SIG-M5 treated with dmso at 0.1 percent for 504 hours (cell line): ENCODE measurements at regions not wholly inside any gene's neighbourhood (a gene's known extent, or its start where the extent isn't known, plus 50 kb on each side); places are given as distances from the start of the nearest gene placed in this dataset.
"Not testable (repeated sequence)": the region's sequence is repeated elsewhere in the genome, so short reads cannot be mapped to it uniquely, and the experiment has no call there.

Experiments
- DNase-seq: peaks from one replicate; lab custom pipeline; 2025; ENCODE audit not compliant: unreplicated experiment; lab: John Stamatoyannopoulos, UW

DNA sequence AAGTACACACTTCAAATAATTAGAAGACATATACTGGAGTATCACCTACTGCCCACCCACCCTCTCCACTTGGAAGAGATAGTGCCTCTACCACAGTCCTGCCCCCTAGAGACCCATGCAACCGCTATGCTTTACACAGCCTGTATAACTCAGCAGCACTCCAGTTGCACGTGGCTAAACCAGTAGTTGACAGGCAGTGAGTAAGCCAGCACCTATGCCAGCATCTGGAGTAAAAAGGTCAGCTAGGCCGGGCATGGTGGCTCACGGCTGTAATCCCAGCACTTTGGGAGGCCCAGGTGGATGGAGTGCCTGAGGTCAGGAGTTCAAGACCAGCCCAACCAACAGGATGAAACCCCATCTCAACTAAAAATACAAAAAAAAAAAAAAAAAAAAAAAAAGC, 356.4 kb downstream of the NR2F1-AS1 start:
- no peak for DNase-seq

GRCh38 chr5:93221773-93222172, 359.2 kb downstream of the NR2F1-AS1 start:
- no peak for DNase-seq

GRCh38 chr5:93220431-93220830, 360.6 kb downstream of the NR2F1-AS1 start:
- DNase-seq, result no peak

DNA sequence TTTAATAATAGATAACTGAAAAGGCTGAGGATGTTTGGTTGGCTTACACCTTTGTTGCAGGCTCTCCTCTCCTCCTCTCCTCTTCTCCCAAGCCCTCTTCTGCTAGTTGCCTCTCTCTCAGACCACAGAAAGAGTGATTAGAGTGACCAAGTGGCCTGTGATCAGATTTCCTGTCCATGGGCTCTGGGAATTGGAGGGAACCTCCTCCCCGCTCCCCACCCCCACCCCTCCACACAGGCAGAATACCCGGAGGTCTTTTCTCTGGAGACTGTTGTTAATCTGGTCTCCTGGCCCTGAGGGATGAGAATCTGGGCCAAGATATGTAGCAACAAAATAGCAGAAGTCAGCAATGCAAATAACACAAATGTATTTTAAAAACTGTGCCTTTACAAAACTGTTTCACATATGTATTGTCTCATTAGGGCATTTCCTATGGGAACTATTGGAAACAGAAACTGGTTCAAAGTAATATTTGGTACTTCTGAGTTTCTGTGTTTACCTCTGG, 361.3 kb downstream of the NR2F1-AS1 start:
- DNase-seq, result no peak

- DNase-seq, result not testable (repeated sequence)
Measured at GRCh38 chr5:93213111-93213794, 367.8 kb downstream of the NR2F1-AS1 start.

DNA sequence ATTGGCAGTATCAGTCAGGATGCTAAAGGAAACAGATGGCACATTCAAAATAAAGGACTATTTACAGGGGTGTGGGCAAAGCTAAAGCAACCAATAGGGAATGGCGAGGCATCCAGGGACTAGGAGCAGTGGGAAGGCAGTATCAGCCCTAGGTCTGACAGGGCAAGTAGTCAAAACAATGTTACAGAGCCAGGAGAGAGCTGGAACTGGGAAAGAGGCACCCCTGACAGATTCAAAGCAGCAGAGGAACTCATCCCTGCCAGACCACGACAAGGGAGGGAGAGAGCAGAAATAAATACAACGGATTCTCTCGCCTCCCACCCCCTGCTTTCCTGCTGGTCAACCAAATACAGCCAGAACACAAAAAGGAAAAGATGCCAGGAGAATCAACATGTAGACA, 371.5 kb downstream of the NR2F1-AS1 start:
- DNase-seq, result no peak

- no peak for DNase-seq
Measured at GRCh38 chr5:93208141-93208751, 372.8 kb downstream of the NR2F1-AS1 start.

DNA sequence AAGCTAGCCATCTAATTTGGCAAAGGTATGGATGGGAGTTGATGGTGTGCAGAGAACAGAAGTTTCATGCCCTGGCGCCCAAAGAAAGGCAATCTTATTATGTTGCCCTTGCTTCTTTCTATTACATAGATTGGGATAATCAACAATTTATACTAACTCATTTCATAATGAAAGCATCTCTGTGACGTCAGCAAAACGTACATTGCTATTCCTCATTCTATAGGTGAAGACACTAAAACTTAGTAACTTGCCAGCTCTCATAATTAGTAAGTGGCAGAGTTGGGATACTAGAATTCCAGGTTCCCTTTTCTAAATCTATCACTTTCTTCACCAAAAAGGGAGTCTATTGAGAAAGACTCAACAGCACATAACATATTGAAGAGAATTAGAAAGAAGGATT, 374.8 kb downstream of the NR2F1-AS1 start:
- DNase-seq, result no peak

GRCh38 chr5:93201061-93201460, 380.0 kb downstream of the NR2F1-AS1 start:
- DNase-seq, result no peak

GRCh38 chr5:93196986-93197385, 384.0 kb downstream of the NR2F1-AS1 start:
- DNase-seq, result no peak

DNA sequence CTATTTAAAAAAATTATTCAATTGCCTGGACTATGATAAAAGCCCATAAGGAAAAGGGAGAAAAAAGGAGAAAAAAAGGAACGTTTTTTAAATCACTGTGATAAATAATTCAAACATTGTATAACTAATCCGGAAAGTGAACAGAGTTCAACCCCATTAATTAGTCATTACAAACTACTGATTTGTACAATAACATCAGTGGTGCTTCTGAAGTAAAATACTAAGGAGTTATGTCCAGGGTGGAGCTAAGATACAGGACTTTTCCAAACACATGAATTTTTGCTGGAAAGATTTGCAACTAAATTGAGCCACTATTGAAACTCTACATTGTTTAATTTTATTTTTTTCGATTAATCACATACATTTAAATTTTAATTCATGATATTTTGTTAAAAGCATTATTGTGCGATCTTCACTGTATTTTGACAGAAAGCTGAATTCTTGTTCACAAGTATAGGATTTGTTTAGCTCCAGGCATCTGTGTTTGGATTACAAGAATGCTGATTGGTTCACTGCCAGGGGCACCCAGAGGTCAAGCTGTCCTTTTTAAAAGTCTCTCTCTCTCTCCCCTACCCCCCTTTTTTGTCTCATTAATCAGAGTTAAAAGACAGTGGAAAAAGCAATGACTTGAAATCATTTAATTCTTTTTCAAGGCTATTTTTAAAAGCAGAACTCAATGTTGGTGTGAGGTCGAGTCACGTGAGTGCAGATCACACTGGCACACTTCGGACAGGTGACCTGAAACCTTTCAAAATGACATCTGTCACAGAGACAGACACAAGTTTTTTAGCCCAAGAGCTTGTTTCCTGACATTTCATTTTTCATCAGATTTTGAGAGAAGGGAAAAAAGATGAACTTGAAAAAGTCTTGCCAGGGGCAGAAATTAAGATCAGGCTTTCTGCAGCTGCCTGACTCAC, 387.3 kb downstream of the NR2F1-AS1 start:
- DNase-seq, result no peak

- no peak for DNase-seq
Measured at GRCh38 chr5:93192683-93193082, 388.3 kb downstream of the NR2F1-AS1 start.

GRCh38 chr5:93192087-93192486, 388.9 kb downstream of the NR2F1-AS1 start:
- no peak for DNase-seq

- DNase-seq, result no peak
Measured at GRCh38 chr5:93191035-93191817, 389.8 kb downstream of the NR2F1-AS1 start.

GRCh38 chr5:93189707-93190120, 391.3 kb downstream of the NR2F1-AS1 start:
- DNase-seq, result no peak

DNA sequence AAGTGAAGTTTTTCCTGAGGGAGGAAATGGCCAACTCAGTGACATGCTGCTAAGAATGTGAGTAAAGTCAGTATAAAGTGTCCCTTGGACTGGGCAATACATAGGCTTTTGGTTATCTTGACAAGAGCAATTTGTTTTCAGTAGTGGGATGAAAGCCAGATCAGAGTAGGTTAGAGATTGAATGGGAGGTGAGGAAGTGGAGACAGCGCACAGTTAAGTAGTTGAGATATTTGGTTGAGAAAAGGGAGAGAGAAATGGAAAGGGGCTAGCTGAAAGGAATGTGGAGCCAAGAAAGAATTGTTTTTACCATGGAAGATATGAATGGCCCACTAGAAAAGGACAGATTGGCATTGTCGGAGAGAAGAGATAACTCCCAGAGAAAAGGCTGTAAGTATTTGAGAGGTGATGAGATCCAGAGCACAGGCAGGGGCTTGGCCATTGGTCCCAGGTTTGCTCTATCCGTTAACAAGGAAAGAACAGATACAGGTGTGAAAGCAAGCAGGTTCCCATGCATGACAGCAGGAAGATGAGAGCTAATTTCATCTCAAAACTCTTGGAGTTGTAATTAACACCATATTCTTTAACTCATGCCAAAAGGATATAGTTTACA, 392.0 kb downstream of the NR2F1-AS1 start:
- no peak for DNase-seq

GRCh38 chr5:93186076-93186682, 394.8 kb downstream of the NR2F1-AS1 start:
- no peak for DNase-seq

DNA sequence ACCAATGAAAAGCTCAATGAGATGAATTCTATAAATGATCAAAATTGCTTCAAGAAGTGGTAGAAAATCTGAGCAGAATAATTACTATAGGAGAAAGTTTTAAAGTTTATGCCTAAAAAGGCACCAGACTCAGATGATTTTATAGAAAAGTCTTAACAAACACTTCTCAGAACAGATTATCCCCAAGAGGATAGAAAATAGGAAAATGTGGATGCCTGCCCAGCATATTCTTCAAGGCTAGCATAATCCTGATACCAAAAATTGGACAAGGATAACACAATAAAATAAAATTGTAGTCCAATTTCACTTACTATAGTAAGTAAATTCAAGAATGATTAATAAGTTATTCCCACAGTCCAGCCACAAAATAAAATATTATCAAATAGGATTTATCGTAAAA, 397.0 kb downstream of the NR2F1-AS1 start:
- no peak for DNase-seq

DNA sequence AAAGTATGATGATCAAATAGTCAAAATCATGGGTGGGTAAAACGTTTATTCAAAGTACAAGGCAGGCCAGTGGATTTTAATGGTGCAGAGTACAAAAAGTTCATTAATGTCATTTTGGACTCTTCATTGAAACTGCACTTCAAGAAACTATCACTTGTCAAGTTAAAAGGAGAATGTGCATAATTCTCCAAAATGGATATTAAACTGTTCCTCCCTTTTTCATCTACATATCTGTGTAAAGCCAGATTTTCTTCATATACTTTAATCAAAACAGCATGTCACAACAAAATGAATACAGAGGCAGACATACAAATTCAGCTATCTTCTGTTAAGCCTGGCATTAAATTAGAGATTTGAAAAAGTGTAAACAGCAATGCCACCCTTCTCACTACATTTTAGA, 401.6 kb downstream of the NR2F1-AS1 start:
- no peak for DNase-seq

DNA sequence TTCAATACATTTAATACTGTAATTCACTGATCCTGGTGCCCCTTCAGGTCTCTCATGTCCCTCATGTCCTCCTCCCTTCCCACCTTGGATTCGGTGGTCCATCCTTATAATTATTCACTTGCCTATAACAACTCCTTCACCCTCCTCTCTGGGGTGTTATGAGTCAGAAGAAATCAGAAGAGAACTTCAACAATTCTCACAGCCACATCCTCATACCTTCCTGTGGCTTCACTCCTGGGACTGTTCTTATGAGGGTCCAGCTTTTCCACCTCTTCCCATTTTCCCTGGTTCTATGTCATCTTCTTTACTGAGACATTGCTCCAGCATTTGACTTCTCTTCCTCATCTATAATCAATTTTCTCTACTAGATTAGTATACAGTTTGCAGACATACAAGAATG, 406.1 kb downstream of the NR2F1-AS1 start:
- no peak for DNase-seq
